SK-N-MC (cell line): ENCODE measurements at regions not wholly inside any gene's neighbourhood (a gene's known extent, or its start where the extent isn't known, plus 50 kb on each side); places are given as distances from the start of the nearest gene placed in this dataset.

ENCODE experiments used
- DNase-seq: peaks from one replicate; pipeline ENCODE4 v3.0.0-alpha.2; 2011; ENCODE audit warnings: low read depth, low spot score
- H3K27ac ChIP-seq: fragments of 200-600 bp; sonication (generic); 2 replicates; pipeline ENCODE4 v1.5.1; 2016; ENCODE audit warnings: mixed run types
- H3K36me3 ChIP-seq: fragments of 200-600 bp; sonication (generic); 2 replicates; pipeline ENCODE4 v1.6.1; 2017; ENCODE audit warnings: antibody characterized with exemption, low read length, mixed read lengths; ENCODE audit not compliant: insufficient read depth
- H3K4me3 ChIP-seq: fragments of 200-600 bp; sonication (generic); 2 replicates; pipeline ENCODE4 v1.5.1; 2016
- H3K9ac ChIP-seq: fragments of 200-600 bp; sonication (generic); 2 replicates; pipeline ENCODE4 v1.8.0; 2017; ENCODE audit warnings: mixed run types, mixed read lengths; ENCODE audit not compliant: insufficient read length
- H3K9me3 ChIP-seq: fragments of 200-600 bp; sonication (generic); 2 replicates; pipeline ENCODE4 v1.6.1; 2017; ENCODE audit warnings: low read depth, mild to moderate bottlenecking, antibody characterized with exemption, low read length, moderate library complexity, mixed read lengths
- EZH2 ChIP-seq: fragments of 200-600 bp; sonication (generic); IDR thresholded peaks from one replicate; pipeline ENCODE4 v1.6.1; 2017; ENCODE audit warnings: antibody characterized with exemption
- FOXP2 ChIP-seq: optimal IDR thresholded peaks from 2 replicates; pipeline ENCODE3; 2011; ENCODE audit warnings: mild to moderate bottlenecking, moderate library complexity; ENCODE audit not compliant: insufficient read depth; ENCODE audit errors: extremely low read length, control extremely low read depth
- POLR2AphosphoS5 ChIP-seq: IDR thresholded peaks from 2 replicates; pipeline ENCODE4 v1.6.1; 2012; ENCODE audit warnings: mild to moderate bottlenecking, low read depth, low read length, borderline replicate concordance

GRCh38 chr3:20608054-20608738 lies 422.2 kb upstream of the SGO1 start:
- Histone ChIP-seq H3K27ac (no peak overlapping the region), H3K9me3 (no peaks in the 10 kb centered on the region), H3K36me3 (no peaks in the 10 kb centered on the region), H3K9ac (no peak overlapping the region), H3K4me3 (no peak overlapping the region)
- TF ChIP-seq FOXP2 (no peak), POLR2AphosphoS5 (no peak)
- no peak for DNase-seq

GRCh38 chr3:20604659-20605058 lies 418.7 kb upstream of the SGO1 start:
- no peaks in the 10 kb centered on the region for H3K9me3 ChIP-seq
- TF ChIP-seq POLR2AphosphoS5 (no peak), EZH2 (no peak), FOXP2 (no peak)
- H3K4me3 ChIP-seq = peak overlapping the region; percentile 33; the same call in 1 of the 2 replicates
- no peak overlapping the region for H3K9ac ChIP-seq
- no peaks in the 10 kb centered on the region for H3K36me3 ChIP-seq
- DNase-seq = no peak
- peak overlapping the region; percentile 61; the same call in 1 of the 2 replicates for H3K27ac ChIP-seq

- Histone ChIP-seq H3K4me3 (no peak overlapping the region), H3K36me3 (no peaks in the 10 kb centered on the region), H3K27ac (no peak overlapping the region), H3K9me3 (no peaks in the 10 kb centered on the region), H3K9ac (no peak overlapping the region)
- TF ChIP-seq FOXP2 = no peak
- TF ChIP-seq EZH2 = no peak
- TF ChIP-seq POLR2AphosphoS5 = no peak
- DNase-seq = no peak
These were observed 403.3 kb upstream of the SGO1 start for GRCh38 chr3:20589275-20589674.

GRCh38 chr3:20588781-20589180 lies 402.8 kb upstream of the SGO1 start:
- H3K9me3 ChIP-seq = no peaks in the 10 kb centered on the region
- H3K27ac ChIP-seq = no peak overlapping the region
- no peak for DNase-seq
- TF ChIP-seq POLR2AphosphoS5 (no peak), FOXP2 (no peak), EZH2 (no peak)
- no peak overlapping the region for H3K4me3 ChIP-seq
- no peaks in the 10 kb centered on the region for H3K36me3 ChIP-seq
- H3K9ac ChIP-seq = no peak overlapping the region

GRCh38 chr3:20583648-20584047 lies 397.6 kb upstream of the SGO1 start:
- TF ChIP-seq POLR2AphosphoS5 = no peak
- no peak for TF ChIP-seq FOXP2
- no peak for TF ChIP-seq EZH2
- Histone ChIP-seq H3K9me3 (no peaks in the 10 kb centered on the region), H3K4me3 (no peak overlapping the region), H3K36me3 (no peaks in the 10 kb centered on the region), H3K9ac (no peak overlapping the region), H3K27ac (no peak overlapping the region)
- DNase-seq = no peak

- H3K9ac ChIP-seq = no peak overlapping the region
- no peak overlapping the region for H3K27ac ChIP-seq
- no peaks in the 10 kb centered on the region for H3K36me3 ChIP-seq
- DNase-seq = no peak
- TF ChIP-seq POLR2AphosphoS5 = no peak
- TF ChIP-seq FOXP2 = no peak
- no peak for TF ChIP-seq EZH2
- H3K9me3 ChIP-seq = no peaks in the 10 kb centered on the region
- H3K4me3 ChIP-seq = no peak overlapping the region
These were observed 390.2 kb upstream of the SGO1 start for GRCh38 chr3:20576228-20576627.

GRCh38 chr3:20575146-20575545 lies 389.1 kb upstream of the SGO1 start:
- H3K9me3 ChIP-seq = no peaks in the 10 kb centered on the region

GRCh38 chr3:20574746-20575145 lies 388.7 kb upstream of the SGO1 start:
- no peak overlapping the region for H3K27ac ChIP-seq

More at GRCh38 chr3:20575146-20575545, 389.1 kb upstream of the SGO1 start:
- no peak for DNase-seq
- no peak overlapping the region for H3K9ac ChIP-seq
- H3K36me3 ChIP-seq = no peaks in the 10 kb centered on the region
- TF ChIP-seq FOXP2 = no peak
- no peak overlapping the region for H3K27ac ChIP-seq
- no peak overlapping the region for H3K4me3 ChIP-seq

GRCh38 chr3:20573175-20573574 lies 387.2 kb upstream of the SGO1 start:
- H3K27ac ChIP-seq = no peak overlapping the region
- no peaks in the 10 kb centered on the region for H3K9me3 ChIP-seq
- TF ChIP-seq POLR2AphosphoS5 (no peak), EZH2 (no peak), FOXP2 (no peak)
- DNase-seq = no peak
- no peaks in the 10 kb centered on the region for H3K36me3 ChIP-seq
- H3K4me3 ChIP-seq = no peak overlapping the region
- no peak overlapping the region for H3K9ac ChIP-seq

More at GRCh38 chr3:20574746-20575145, 388.7 kb upstream of the SGO1 start:
- Histone ChIP-seq H3K36me3 (no peaks in the 10 kb centered on the region), H3K9ac (no peak overlapping the region), H3K4me3 (no peak overlapping the region), H3K9me3 (no peaks in the 10 kb centered on the region)
- no peak for DNase-seq
- TF ChIP-seq FOXP2 (no peak), EZH2 (no peak), POLR2AphosphoS5 (no peak)
